ENCODE measurements at regions not wholly inside any gene's neighbourhood (a gene's known extent, or its start where the extent isn't known, plus 50 kb on each side); places are given as distances from the start of the nearest gene placed in this dataset.
A peak's percentile ranks its signal among the peaks of the same experiment; 100 is the strongest.
"Not testable (repeated sequence)": the region's sequence is repeated elsewhere in the genome, so short reads cannot be mapped to it uniquely, and the experiment has no call there.

DNA sequence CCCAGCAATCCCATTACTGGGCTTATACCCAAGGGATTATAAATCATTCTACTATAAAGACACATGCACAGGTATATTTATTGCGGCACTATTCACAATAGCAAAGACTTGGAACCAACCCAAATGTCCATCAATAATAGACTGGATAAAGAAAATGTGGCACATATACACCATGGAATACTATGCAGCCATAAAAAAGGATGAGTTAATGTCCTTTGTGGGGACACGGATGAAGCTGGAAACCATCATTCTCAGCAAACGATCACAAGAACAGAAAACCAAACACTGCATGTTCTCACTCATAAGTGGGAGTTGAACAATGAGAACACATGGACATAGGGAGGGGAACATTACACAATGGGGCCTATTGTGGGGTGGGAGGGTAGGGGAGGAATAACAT, 224.4 kb upstream of the SERP2 start:
- DNase-seq (ENCODE audit: low read depth in 2 of 2): not testable (repeated sequence)

DNA sequence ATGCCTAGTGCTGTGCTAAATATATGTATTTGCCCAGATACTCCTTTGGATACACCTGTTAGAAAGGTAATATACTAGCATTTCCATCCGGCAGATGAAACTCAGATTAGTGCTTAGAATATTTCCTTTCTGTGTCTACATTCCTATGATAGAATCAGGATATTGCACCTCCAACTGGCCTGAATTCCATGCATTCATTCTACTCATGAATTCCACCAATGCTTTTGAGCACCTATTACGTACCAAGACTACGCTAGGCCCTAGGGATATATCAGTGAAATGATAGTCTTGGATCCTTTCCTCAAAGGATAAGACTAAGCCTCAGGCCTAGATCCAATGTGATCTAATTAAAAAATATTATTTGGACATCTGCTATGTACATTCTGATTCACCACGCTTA, 223.8 kb upstream of the SERP2 start:
- DNase-seq (ENCODE audit: low read depth in 2 of 2): no peak

DNA sequence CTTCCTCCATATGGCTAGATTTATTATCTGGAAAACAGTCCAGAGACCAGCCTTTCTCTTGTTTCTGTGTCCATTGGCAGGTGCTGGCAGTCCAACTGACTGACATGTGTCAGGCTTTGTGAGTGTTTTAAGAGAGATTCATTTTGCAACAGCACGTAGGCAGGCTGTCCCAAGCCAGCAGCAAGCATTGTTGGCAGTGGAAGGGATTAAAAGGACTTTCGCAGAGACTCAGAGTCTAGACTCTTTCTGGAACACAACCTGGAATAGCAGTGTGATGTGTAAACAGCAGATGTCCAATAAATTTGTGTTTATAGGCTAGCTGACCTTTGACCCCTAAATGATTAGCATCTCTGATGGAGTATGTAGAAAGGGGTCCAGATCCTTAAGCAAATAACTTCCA, 222.2 kb upstream of the SERP2 start:
- no peak for DNase-seq (ENCODE audit: low read depth in 2 of 2)

DNA sequence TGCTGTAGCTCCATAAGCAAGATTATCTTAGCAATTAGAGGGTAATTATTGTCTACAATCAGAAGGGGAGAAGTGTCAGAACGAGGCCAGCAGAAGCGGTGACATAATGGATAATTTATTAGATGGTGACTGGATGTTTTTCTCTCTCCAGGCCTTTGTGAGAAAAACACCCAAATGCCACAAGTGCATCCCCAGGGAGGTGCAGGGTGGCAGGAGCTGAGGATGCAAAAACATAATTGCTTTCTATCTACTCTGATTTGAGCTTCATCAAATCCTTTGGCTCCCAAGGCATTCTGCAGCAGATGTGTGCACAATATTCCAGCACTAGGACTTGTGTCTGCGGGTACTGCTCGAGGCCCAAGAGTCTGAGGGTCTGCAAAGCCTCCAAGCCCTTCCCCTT, 220.1 kb upstream of the SERP2 start:
- DNase-seq (ENCODE audit: low read depth in 2 of 2): no peak

DNA sequence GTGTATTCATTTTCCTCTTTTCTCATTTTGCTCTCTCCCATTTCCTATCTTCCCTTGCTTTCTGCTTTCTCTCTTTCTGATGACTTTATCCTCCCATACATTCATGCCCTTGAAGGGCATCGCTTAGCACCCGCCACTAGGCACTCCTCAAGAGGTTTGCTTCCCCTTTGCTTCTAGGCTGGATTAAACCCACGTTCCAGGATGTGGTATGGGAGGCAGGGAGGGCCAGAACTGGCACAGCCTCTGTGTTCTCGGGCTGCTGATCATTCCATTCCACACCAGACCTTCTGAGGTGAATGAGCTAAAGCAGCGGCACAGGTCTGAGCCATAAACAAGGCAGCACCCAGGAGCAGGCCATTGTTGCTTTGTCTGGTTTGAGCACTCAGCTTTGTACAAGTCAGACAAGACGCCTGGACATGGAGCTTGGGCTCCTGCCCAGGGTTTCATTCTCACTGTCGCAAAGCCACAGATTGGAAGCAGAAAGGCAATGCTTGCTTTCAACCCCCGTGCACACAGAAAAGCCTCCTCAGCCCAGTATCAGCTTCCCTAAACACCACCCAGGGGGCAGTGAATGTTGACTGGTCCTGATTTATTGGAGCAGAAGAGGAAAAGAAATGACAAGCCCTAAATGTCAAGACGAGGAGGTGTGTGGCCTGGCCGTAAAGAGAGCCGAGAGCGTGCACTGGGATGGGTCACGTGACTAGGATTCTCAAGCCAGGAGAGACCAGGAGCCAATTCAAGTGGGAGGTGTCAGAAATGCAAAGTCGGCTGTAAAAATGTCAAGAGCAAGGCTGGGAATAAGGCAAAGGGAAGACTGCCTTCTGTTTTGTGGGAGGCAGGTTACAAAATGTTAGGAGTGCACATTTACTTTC, 218.0 kb upstream of the SERP2 start:
- peak; percentile 24 to 26 for DNase-seq (ENCODE audit: low read depth in 2 of 2)

DNA sequence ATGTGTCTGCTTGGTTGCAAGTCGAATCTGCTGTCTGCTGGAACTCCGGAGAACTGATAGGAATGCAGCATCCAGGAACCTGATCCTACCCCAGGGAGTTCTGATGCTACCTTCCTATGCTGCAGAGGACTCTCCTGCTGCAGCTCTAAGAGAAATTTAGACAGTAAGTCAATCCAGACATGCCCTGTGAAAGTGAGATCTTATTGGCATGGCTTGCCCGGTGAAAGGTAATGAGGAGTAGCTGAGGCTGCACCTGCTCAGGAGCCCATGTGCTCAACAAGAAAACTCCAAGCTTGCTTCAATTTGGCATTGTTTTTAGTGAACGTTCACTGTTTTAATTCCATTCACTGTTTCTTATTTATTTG, 217.3 kb upstream of the SERP2 start:
- no peak for DNase-seq (ENCODE audit: low read depth in 2 of 2)

DNA sequence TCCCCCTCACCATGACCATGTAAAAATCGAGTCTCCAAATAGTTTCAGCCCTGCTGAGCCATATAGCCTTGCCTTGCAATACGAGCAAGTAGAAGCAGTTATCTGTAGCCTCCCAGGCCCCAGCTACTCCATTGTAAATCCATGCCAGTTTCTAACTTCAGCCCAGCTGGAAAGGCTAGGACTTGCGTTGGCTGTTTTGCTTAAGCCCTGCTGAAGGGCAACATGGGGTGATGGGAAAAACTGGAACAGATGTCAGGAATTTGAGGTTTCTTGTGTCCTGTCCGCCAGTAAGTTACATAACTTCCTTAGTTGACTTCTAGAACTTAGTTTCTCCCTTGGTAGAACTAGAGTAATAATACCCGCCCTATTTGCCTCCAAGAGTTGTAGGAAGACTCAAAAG, 216.0 kb upstream of the SERP2 start:
- DNase-seq (ENCODE audit: low read depth in 2 of 2): no peak

DNA sequence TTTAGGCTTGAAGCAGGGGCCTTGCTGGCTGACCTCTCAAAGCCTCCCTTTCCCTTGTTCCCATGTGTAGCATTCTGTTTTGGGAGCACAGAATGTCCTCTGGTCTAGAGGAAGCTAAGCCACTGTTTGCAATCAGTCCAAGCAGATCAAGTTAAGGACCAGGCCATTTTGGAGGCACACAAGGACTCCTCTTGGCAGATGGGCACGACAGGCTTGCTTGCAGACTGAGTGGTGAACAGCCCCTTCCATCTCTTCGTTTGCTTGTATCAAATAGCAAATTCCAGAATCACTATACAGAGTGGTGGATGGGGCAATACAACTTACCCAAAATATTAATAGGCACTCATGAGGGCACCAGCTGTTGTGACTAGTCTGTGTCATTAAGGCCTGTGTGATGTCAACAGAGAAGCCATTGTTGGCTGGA, 215.5 kb upstream of the SERP2 start:
- DNase-seq (ENCODE audit: low read depth in 2 of 2): no peak

DNA sequence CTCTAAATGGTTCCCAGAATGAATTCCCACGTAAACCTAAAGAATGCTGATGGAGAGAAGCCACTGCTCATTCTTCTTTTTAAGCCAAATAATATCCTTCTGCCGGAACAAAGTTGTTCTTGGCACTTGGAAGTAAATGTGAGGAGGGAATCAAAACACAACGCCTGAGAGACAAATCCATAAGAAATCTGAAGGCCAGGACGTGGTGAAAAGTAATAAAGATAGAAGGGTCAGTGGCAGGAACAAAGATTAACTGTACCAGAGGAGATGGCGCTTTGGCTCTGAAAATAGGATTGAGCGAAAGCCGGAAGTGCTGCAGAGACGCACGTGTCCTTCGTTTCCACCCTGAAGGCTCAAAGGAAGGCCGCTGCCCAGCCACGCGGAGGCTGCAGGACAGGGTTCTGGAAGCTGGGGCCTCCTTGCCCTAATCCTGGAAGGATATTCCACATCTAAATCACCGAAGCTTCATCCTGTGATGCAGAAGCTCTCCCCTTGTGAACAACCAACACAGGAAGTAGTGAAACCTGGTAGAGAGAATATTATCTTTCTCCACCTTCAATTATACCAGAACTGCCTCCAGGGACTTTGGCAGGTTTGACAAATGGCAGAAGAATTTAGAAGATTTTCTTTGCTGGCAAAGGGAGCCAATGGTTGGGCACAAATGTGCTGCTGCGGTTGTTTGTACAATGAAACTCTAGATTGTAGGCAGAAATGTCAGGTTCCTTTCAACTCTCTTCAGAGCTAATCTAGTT, 214.6 kb upstream of the SERP2 start:
- DNase-seq (ENCODE audit: low read depth in 2 of 2): no peak

DNA sequence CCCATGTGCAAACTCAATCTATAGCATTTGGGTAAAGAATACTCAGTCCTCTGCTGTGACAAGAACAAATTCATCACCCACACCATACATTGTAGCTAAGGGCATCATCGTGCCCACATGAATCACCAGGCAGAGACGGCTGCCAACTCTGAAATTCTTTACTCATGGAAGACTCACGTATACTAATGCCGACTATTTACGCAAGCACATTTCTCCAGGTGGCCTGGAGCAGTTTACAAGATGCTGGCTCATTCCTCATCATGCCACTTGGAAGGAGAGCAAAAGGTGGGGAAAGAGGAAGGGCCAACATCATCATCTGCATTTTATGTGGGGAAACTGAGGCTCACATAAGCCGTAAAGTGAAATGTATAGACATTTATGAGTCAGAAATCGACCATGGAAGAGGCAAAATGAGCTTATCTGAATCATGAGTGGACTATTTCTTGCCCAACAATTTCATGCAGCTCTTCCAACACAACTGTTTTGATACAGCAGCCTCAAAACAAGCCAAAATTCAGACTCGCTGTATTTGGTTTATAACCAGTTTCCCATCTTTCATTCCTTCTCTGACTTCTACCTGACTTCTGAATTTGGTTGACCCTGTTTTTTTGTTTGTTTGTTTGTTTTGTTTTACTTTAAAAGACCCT, 213.9 kb upstream of the SERP2 start:
- DNase-seq (ENCODE audit: low read depth in 2 of 2): no peak

DNA sequence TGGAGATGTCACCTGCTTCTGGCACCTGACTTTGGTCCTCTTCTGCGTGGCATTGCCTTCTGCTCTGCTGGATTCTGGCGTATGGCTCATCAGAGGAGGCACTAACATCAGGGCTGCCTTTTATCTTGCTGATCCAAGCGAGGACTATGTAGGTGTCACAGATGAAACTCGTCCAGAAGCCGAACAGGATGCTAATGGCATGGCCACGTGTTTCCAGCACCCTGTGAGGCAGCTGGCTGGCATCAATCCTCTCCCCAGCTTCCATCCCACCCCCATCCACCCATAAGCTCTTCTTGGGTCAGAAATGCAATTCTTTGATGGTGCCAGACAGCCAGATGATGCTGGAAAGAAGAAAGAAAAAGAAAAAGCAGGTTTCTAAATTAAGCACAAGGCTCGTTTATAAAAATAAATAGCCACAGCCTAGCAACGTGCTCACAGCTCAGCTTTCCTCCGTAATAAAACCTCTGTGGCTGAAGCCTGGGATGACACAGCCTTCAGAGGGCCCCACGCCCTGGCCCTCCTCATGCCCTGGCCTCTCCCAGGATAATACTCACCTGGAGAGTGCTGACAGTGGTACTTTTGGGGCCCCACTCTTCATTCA, 212.9 kb upstream of the SERP2 start:
- DNase-seq (ENCODE audit: low read depth in 2 of 2): no peak

DNA sequence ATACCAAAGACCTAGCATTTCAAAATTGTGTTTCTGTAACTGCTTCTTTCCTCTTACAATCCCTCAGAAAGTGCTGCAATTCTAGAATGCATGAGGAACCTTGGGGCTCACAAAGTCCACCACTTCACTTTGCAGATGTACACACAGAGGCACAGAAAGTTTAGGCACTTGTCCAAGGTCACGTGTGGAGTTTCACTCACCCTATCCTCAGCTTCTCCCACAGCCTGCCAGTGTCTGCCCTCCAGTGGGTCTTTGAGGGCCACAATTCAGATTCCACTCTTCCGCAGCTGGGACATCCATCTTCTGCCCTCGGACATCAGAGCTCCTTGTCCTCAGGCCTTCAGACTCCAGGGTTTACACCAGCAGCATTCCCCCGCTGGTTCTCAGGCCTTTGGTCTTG, 210.5 kb upstream of the SERP2 start:
- DNase-seq (ENCODE audit: low read depth in 2 of 2): no peak

DNA sequence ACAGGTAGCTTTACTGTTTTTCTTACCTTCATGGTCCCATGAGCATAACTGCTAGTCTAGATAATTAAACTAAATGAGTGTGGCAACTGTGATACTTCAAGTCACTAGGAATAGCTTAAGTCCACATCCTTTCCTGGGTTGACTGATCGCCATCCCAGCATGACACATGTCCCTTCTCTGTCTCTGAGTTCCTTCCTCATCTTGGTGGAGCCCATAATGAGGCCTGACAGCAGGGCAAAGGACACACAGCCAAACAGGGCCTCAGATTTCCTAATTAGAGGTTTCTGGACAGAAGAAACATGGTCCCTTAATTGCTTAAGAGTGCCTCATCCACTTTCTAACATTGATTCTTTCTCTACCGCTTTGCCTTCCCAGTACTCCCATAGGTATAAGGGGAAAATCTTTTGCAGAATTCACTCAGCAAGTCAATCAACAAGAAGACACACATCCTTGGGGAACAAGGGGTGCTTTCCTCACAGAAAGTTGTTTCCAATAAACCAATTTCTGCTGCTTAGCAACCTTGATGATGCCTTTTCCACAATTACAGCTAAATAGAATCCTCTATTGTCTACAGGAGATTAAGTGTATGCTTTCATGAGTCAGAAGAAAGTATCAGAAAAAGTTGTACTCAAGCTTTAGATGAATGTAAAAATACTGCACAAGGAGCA, 208.3 kb upstream of the SERP2 start:
- no peak for DNase-seq (ENCODE audit: low read depth in 2 of 2)

DNA sequence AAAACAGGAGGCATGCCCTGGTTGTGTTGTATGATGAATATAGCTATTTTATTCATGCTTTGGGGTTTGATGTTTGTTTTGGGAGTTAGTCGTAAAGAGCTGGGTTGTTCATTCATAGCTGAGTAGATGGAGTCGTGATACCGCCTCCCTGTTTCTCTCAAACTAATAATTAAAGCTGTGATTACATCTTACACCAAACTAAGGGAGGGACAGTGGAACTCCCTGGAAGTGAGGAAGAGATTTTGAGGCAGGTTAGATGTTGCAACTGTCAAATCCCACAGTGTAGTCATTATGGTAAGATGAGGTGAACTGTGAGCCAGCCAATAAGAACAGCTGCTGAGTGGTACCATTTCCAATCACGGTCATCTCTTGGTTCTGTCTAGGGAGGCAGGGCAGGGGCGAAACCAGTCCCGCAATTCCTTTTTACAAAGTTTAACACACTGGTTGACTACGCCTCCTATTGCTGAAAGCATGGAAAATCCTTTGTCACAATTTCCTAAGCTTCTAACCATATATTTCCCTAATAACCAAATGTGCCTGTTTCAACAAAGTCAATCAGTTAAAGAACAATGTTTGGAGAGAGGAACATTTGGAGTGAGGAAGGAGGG, 207.6 kb upstream of the SERP2 start:
- peak in 1 of 2 donors; percentile 3 for DNase-seq (ENCODE audit: low read depth in 2 of 2)

DNA sequence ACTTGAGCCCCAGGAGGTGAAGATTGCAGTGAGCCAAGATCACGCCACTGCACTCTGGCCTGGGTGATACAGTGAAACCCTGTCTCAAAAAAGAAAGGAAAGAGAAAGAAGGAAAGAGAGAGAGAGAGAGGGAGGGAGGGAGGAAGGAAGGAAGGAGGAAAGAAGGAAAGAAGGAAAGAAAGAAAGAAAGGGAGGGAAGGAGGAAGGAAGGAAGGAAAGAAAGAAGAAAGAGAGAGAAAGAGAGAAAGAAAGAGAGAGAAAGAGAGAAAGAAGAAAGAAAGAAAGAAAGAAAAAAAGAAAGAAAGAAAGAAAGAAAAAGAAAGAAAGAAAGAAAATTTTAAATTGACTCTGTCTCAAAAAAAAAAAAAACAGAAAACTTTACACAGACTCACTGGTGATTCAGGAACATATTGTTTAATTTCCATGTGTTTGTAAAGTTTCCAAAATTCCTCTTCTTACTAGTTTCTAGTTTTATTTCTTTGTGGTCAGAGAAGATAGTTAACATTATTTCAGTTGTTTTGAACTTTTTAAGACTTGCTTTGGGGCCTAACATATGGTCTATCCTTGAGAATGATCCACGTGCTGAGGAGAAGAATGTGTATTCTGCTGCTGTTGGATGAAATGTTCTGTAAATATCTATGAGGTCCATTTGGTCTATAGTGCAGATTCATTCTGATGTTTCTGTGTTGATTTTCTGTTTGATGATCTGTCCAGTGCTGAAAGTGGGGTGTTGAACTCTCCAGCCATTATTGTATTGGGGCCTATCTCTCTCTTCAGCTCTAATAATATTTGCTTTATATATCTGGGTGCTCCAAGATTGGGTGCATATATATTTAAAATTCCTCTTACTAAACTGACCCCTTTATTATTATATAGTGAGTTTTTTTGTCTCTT, 204.4 kb upstream of the SERP2 start:
- no peak for DNase-seq (ENCODE audit: low read depth in 2 of 2)

DNA sequence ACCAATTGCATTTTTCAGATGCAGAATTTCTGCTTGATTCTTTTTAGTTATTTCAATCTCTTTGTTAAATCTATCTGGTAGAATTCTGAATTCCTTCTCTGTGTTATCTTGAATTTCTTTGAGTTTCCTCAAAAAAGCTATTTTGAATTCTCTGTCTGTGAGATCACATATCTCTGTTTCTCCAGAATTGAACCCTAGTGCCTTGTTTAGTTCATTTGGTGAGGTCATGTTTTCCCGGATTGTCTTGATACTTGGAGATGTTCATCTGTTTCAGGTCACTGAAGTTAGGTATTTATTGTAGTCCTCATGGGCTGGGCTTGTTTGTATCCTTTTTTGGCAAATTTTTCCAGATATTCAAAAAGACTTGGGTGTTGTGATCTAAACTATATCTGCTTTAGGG, 202.9 kb upstream of the SERP2 start:
- no peak for DNase-seq (ENCODE audit: low read depth in 2 of 2)

DNA sequence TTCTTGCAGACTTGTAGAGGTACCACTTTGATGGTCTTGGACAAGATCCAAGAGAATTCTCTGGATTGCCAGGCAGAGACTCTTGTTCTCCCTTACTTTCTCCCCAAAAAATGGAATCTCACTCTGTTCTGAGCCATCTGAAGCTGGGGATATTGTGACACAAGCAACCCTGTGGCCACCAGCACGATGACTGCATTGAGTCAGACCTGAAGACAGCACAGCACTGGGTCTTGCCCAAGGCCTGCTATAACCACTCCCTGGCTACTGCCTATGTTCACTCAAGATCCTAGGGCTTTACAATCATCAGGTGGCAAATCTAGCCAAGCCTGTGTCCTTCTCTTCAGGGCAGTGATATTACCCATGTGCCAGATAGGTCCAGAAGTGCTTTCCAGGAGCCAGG, 202.5 kb upstream of the SERP2 start:
- DNase-seq (ENCODE audit: low read depth in 2 of 2): no peak

DNA sequence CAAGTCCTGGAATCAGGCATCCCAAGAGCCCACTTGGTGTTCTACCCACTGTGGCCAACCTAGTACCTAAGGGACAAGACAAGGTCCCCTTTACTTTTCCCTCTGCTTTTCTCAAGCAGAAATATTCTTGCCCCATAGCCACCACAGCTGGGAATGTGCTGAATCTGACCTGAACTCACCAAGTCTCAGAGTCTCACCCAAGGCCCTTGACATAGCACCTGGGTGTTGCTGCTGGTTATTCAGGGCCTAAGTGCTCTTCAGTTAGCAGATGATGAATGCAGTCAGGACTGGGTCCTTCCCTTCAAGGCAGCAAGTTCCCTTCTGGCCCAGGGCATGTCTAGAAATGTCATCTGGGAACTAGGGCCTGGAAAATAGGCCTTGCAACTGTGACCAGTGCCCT, 201.8 kb upstream of the SERP2 start:
- DNase-seq (ENCODE audit: low read depth in 2 of 2): no peak

DNA sequence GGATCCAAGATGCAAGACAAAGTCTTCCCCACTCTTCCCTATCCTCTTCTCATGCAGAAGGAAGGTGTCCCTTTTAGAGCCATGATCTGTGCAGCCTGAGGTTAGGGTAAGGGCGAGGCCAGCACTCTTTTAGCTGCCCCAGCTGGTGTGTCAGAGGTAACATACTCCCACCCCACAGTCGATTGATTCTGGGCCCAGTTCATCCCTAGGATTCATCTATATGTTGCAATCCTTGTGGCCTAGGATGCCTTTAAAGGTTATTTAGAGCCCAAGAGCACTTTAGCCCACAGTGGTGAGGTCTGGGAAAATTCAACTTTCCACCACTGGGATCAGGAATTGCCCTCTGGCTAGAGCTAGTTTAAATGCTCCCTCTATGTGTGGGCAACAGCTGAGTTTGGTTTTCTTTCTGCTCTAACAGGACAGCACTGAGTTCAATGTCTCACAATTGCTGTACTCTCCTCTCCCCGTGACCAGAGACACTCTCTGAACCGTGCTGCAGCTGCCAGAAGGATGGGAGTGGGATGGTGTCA, 201.3 kb upstream of the SERP2 start:
- DNase-seq (ENCODE audit: low read depth in 2 of 2): no peak
